ENCODE measurements at regions not wholly inside any gene's neighbourhood (a gene's known extent, or its start where the extent isn't known, plus 50 kb on each side); places are given as distances from the start of the nearest gene placed in this dataset.
A peak's percentile ranks its signal among the peaks of the same experiment; 100 is the strongest.

GRCh38 chr2:173823543-173823939, 141.6 kb downstream of the SP3 start:
- no peak for ATAC-seq
- no peak for TF ChIP-seq ZNF70 (CRISPR knock-in tag; IDR thresholded peaks at IDR 0.05)
- no peak for TF ChIP-seq ZFP3 (CRISPR knock-in tag; IDR thresholded peaks at IDR 0.05)
- TF ChIP-seq ZC3H10 (CRISPR knock-in tag; IDR thresholded peaks at IDR 0.05), result no peak
- TF ChIP-seq TSHZ2 (CRISPR knock-in tag; IDR thresholded peaks at IDR 0.05), result no peak

- no peak for ATAC-seq
- TF ChIP-seq ZNF70 (CRISPR knock-in tag; IDR thresholded peaks at IDR 0.05) (peak; percentile 91), TSHZ2 (CRISPR knock-in tag; IDR thresholded peaks at IDR 0.05) (no peak)
These were observed 136.7 kb downstream of the SP3 start for GRCh38 chr2:173828189-173829142.

- ATAC-seq, result no peak
- TF ChIP-seq TSHZ2 (CRISPR knock-in tag; IDR thresholded peaks at IDR 0.05), result no peak
- no peak for TF ChIP-seq ZNF70 (CRISPR knock-in tag; IDR thresholded peaks at IDR 0.05)
- no peak for TF ChIP-seq PATZ1 (CRISPR knock-in tag; IDR thresholded peaks at IDR 0.05; ENCODE audit: borderline replicate concordance)
- TF ChIP-seq OSR1 (CRISPR knock-in tag; IDR thresholded peaks at IDR 0.05), result no peak
- no peak for TF ChIP-seq ISL1 (CRISPR knock-in tag; IDR thresholded peaks at IDR 0.05)
- TF ChIP-seq POU6F1 (CRISPR knock-in tag; IDR thresholded peaks at IDR 0.05; ENCODE audit: borderline replicate concordance, low read depth), result no peak
- TF ChIP-seq ZFP3 (CRISPR knock-in tag; IDR thresholded peaks at IDR 0.05), result no peak
- no peak for TF ChIP-seq ZNF565 (CRISPR knock-in tag; conservative IDR thresholded peaks at IDR 0.05; ENCODE audit: low read depth)
- no peak for TF ChIP-seq ARNTL (CRISPR knock-in tag; IDR thresholded peaks at IDR 0.05; ENCODE audit: borderline replicate concordance, low read depth)
- no peak for TF ChIP-seq CREB5 (CRISPR knock-in tag; IDR thresholded peaks at IDR 0.05; ENCODE audit: low read depth)
- no peak for TF ChIP-seq SNAI2 (CRISPR knock-in tag; IDR thresholded peaks at IDR 0.05)
- no peak for TF ChIP-seq RARB (CRISPR knock-in tag; IDR thresholded peaks at IDR 0.05)
- TF ChIP-seq PPARA (CRISPR knock-in tag; IDR thresholded peaks at IDR 0.05; ENCODE audit: borderline replicate concordance), result no peak
- TF ChIP-seq BACH2 (CRISPR knock-in tag; IDR thresholded peaks at IDR 0.05; ENCODE audit: borderline replicate concordance), result no peak
- TF ChIP-seq TCF4 (CRISPR knock-in tag; IDR thresholded peaks at IDR 0.05; ENCODE audit: borderline replicate concordance), result no peak
- no peak for TF ChIP-seq TOX (CRISPR knock-in tag; IDR thresholded peaks at IDR 0.05; ENCODE audit: borderline replicate concordance)
- TF ChIP-seq CSDC2 (CRISPR knock-in tag; IDR thresholded peaks at IDR 0.05), result no peak
These were observed 135.4 kb downstream of the SP3 start for GRCh38 chr2:173829727-173830126.

Data from SK-N-SH treated with all-trans-retinoic acid at 6 μM for 48 hours (cell line).